HuH-7.5 (cell line): ENCODE measurements at regions not wholly inside any gene's neighbourhood (a gene's known extent, or its start where the extent isn't known, plus 50 kb on each side); places are given as distances from the start of the nearest gene placed in this dataset.

Source experiments
- DNase-seq: peaks from one replicate; pipeline ENCODE4 v3.0.0; 2011; ENCODE audit warnings: low spot score

GRCh38 chr6:6704103-6705060 lies 115.9 kb downstream of the LY86 start:
- no peak for DNase-seq

- no peak for DNase-seq
Observed at GRCh38 chr6:6705061-6705425, 116.5 kb downstream of the LY86 start.

- no peak for DNase-seq
Observed at GRCh38 chr6:6705915-6706675, 117.6 kb downstream of the LY86 start.

GRCh38 chr6:6707143-6707542 lies 118.6 kb downstream of the LY86 start:
- no peak for DNase-seq

GRCh38 chr6:6709106-6709505 lies 120.6 kb downstream of the LY86 start:
- DNase-seq: no peak

- DNase-seq: no peak
Observed at GRCh38 chr6:6711031-6711785, 122.7 kb downstream of the LY86 start.

- no peak for DNase-seq
Observed at GRCh38 chr6:6711832-6712448, 123.4 kb downstream of the LY86 start.

- DNase-seq: peak; percentile 73
Observed at GRCh38 chr6:6712449-6713403, 124.2 kb downstream of the LY86 start.

- DNase-seq: no peak
Observed at GRCh38 chr6:6713657-6714056, 125.1 kb downstream of the LY86 start.

GRCh38 chr6:6714118-6714897 lies 125.8 kb downstream of the LY86 start:
- DNase-seq: no peak

- no peak for DNase-seq
Observed at GRCh38 chr6:6714953-6715352, 126.4 kb downstream of the LY86 start.

- no peak for DNase-seq
Observed at GRCh38 chr6:6715465-6715864, 126.9 kb downstream of the LY86 start.

- no peak for DNase-seq
Observed at GRCh38 chr6:6716998-6717763, 128.7 kb downstream of the LY86 start.

- DNase-seq: no peak
Observed at GRCh38 chr6:6717953-6718352, 129.4 kb downstream of the LY86 start.

GRCh38 chr6:6721606-6722005 lies 133.1 kb downstream of the LY86 start:
- DNase-seq: no peak

GRCh38 chr6:6722195-6722594 lies 133.7 kb downstream of the LY86 start:
- no peak for DNase-seq

- no peak for DNase-seq
Observed at GRCh38 chr6:6723361-6723760, 134.8 kb downstream of the LY86 start.

- peak; percentile 45 for DNase-seq
Observed at GRCh38 chr6:6723921-6724538, 135.5 kb downstream of the LY86 start.
